H1 (cell line): ENCODE measurements at regions not wholly inside any gene's neighbourhood (a gene's known extent, or its start where the extent isn't known, plus 50 kb on each side); places are given as distances from the start of the nearest gene placed in this dataset.

ENCODE experiments used
- BCL11A ChIP-seq, 2 experiments: IDR thresholded peaks; one replicate each; pipeline ENCODE4 v1.6.1; 2011; ENCODE audit warnings: low read depth in 2 of 2, low read length in 2 of 2, mild to moderate bottlenecking in 2 of 2
- CEBPB ChIP-seq: IDR thresholded peaks from 2 replicates; pipeline ENCODE4 v1.6.1; 2012; ENCODE audit warnings: low read depth, low read length
- EP300 ChIP-seq, 2 experiments: IDR thresholded peaks; 1 replicate in 1 of 2; 2 replicates in 1 of 2; pipeline ENCODE4 v1.6.1; 2011 to 2012; ENCODE audit warnings: low read depth in 2 of 2, low read length in 2 of 2, mild to moderate bottlenecking in 2 of 2, borderline replicate concordance in 1 of 2, inconsistent platforms in 1 of 2, moderate library complexity in 1 of 2
- POLR2A ChIP-seq, 2 experiments: IDR thresholded peaks; 1 replicate in 1 of 2; 2 replicates in 1 of 2; pipeline ENCODE4 v1.6.1; 2011; ENCODE audit warnings: low read depth in 2 of 2, low read length in 2 of 2, mild to moderate bottlenecking in 2 of 2; ENCODE audit errors: control extremely low read depth in 1 of 2
- POLR2AphosphoS5 ChIP-seq: IDR thresholded peaks from 2 replicates; pipeline ENCODE4 v1.6.1; 2011; ENCODE audit warnings: low read depth, low read length
- RNF2 ChIP-seq: fragments of 200-900, 300-1000 bp; sonication (generic); IDR thresholded peaks from 2 replicates; pipeline ENCODE4 v1.7.1; 2016; ENCODE audit warnings: borderline replicate concordance, low read depth, mild to moderate bottlenecking, antibody characterized with exemption, low read length; ENCODE audit not compliant: poor library complexity, severe bottlenecking; ENCODE audit errors: missing control alignments
- TCF12 ChIP-seq: IDR thresholded peaks from 2 replicates; pipeline ENCODE4 v1.6.1; 2011; ENCODE audit warnings: low read depth, mild to moderate bottlenecking, low read length
- TF ChIP-seq, protein P1 (sequence below), 3 experiments: IDR thresholded peaks; 1 replicate in 2 of 3; 2 replicates in 1 of 3; pipeline versions ENCODE4 v1.5.1 to v1.6.1; 2011; ENCODE audit warnings: low read length in 3 of 3, mild to moderate bottlenecking in 3 of 3, inconsistent platforms in 2 of 3, low read depth in 1 of 3, moderate library complexity in 1 of 3; ENCODE audit not compliant: insufficient read depth in 1 of 3; ENCODE audit errors: control extremely low read depth in 1 of 3
- TF ChIP-seq, protein P2 (sequence below): IDR thresholded peaks from 2 replicates; pipeline ENCODE4 v1.6.1; 2012; ENCODE audit warnings: low read length, inconsistent platforms
- TF ChIP-seq, protein P3 (sequence below): IDR thresholded peaks from 2 replicates; pipeline ENCODE4 v1.6.1; 2011; ENCODE audit warnings: low read length, improper control_type of control experiment

- no peak for TF ChIP-seq TCF12
- TF ChIP-seq POLR2A (IDR thresholded peaks at IDR 0.05; ENCODE audit: control extremely low read depth in 1 of 2, low read depth in 2 of 2, low read length in 2 of 2), result no peak
- TF ChIP-seq EP300 (IDR thresholded peaks at IDR 0.05; ENCODE audit: borderline replicate concordance in 1 of 2, low read depth in 2 of 2, low read length in 2 of 2), result no peak
- TF ChIP-seq, protein P1, sequence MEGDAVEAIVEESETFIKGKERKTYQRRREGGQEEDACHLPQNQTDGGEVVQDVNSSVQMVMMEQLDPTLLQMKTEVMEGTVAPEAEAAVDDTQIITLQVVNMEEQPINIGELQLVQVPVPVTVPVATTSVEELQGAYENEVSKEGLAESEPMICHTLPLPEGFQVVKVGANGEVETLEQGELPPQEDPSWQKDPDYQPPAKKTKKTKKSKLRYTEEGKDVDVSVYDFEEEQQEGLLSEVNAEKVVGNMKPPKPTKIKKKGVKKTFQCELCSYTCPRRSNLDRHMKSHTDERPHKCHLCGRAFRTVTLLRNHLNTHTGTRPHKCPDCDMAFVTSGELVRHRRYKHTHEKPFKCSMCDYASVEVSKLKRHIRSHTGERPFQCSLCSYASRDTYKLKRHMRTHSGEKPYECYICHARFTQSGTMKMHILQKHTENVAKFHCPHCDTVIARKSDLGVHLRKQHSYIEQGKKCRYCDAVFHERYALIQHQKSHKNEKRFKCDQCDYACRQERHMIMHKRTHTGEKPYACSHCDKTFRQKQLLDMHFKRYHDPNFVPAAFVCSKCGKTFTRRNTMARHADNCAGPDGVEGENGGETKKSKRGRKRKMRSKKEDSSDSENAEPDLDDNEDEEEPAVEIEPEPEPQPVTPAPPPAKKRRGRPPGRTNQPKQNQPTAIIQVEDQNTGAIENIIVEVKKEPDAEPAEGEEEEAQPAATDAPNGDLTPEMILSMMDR (IDR thresholded peaks at IDR 0.05; ENCODE audit: control extremely low read depth in 1 of 3, insufficient read depth in 1 of 3, low read depth in 1 of 3, low read length in 3 of 3), result no peak
- no peak for TF ChIP-seq CEBPB
- TF ChIP-seq, protein P2, sequence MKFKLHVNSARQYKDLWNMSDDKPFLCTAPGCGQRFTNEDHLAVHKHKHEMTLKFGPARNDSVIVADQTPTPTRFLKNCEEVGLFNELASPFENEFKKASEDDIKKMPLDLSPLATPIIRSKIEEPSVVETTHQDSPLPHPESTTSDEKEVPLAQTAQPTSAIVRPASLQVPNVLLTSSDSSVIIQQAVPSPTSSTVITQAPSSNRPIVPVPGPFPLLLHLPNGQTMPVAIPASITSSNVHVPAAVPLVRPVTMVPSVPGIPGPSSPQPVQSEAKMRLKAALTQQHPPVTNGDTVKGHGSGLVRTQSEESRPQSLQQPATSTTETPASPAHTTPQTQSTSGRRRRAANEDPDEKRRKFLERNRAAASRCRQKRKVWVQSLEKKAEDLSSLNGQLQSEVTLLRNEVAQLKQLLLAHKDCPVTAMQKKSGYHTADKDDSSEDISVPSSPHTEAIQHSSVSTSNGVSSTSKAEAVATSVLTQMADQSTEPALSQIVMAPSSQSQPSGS, result no peak
- no peak for TF ChIP-seq POLR2AphosphoS5
- TF ChIP-seq, protein P3, sequence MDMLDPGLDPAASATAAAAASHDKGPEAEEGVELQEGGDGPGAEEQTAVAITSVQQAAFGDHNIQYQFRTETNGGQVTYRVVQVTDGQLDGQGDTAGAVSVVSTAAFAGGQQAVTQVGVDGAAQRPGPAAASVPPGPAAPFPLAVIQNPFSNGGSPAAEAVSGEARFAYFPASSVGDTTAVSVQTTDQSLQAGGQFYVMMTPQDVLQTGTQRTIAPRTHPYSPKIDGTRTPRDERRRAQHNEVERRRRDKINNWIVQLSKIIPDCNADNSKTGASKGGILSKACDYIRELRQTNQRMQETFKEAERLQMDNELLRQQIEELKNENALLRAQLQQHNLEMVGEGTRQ, result no peak
- TF ChIP-seq RNF2, result no peak
- TF ChIP-seq BCL11A (IDR thresholded peaks at IDR 0.05; ENCODE audit: low read depth in 2 of 2, low read length in 2 of 2), result no peak
Observed at GRCh38 chr3:159018341-159018740, 216.5 kb downstream of the MFSD1 start.
